ENCODE measurements at regions not wholly inside any gene's neighbourhood (a gene's known extent, or its start where the extent isn't known, plus 50 kb on each side); places are given as distances from the start of the nearest gene placed in this dataset.

- Mint-ChIP-seq H3K36me3 (ENCODE audit: low read depth) (peaks cover 24% of the 10 kb centered on the region), H3K4me1 (ENCODE audit: low read depth) (peaks cover 16% of the 10 kb centered on the region), H3K27ac (peak overlapping the region; percentile 75), H3K27me3 (ENCODE audit: insufficient read depth) (peaks cover 5% of the 10 kb centered on the region), H3K9me3 (peaks cover 11% of the 10 kb centered on the region), H3K4me3 (peak overlapping the region; percentile 46)
- peak; percentile 69 for DNase-seq
- TF ChIP-seq, protein P1, sequence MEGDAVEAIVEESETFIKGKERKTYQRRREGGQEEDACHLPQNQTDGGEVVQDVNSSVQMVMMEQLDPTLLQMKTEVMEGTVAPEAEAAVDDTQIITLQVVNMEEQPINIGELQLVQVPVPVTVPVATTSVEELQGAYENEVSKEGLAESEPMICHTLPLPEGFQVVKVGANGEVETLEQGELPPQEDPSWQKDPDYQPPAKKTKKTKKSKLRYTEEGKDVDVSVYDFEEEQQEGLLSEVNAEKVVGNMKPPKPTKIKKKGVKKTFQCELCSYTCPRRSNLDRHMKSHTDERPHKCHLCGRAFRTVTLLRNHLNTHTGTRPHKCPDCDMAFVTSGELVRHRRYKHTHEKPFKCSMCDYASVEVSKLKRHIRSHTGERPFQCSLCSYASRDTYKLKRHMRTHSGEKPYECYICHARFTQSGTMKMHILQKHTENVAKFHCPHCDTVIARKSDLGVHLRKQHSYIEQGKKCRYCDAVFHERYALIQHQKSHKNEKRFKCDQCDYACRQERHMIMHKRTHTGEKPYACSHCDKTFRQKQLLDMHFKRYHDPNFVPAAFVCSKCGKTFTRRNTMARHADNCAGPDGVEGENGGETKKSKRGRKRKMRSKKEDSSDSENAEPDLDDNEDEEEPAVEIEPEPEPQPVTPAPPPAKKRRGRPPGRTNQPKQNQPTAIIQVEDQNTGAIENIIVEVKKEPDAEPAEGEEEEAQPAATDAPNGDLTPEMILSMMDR (IDR thresholded peaks at IDR 0.05) = no peak
Observed at GRCh38 chr12:46617167-46617566, 208.6 kb downstream of the SLC38A4 start.

- H3K36me3 Mint-ChIP-seq (ENCODE audit: low read depth) = peaks cover 10% of the 10 kb centered on the region
- no peak overlapping the region for H3K4me3 Mint-ChIP-seq
- peaks cover 22% of the 10 kb centered on the region for H3K4me1 Mint-ChIP-seq (ENCODE audit: low read depth)
- H3K27me3 Mint-ChIP-seq (ENCODE audit: insufficient read depth) = no peaks in the 10 kb centered on the region; the same call in 1 of the 2 replicates
- H3K9me3 Mint-ChIP-seq = no peaks in the 10 kb centered on the region; the same call in 1 of the 2 replicates
- no peak for DNase-seq
- no peak overlapping the region for H3K27ac Mint-ChIP-seq
- TF ChIP-seq, protein P1 (IDR thresholded peaks at IDR 0.05) = no peak
Observed at GRCh38 chr12:46610754-46611153, 215.0 kb downstream of the SLC38A4 start.

DNA sequence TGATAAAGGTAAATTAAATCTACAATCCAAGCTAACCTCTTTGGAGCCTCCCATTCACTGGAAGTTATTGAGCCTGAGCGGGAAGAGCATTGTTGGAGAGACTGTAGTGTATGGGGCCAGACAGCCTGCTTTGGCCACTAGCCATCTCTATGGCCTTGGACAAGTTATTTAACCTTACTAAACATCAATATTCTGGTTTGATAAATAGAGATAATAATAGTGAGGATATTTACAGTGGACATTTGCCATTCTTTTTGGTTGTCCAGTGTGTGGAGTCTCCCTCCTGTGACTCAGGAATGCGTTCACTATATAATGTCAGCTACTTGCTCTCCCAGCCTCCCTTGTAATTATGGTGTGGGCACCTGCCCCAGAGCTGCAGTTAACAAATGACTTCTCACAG lies 216.1 kb downstream of the SLC38A4 start:
- DNase-seq = no peak
- no peaks in the 10 kb centered on the region; the same call in 1 of the 2 replicates for H3K27me3 Mint-ChIP-seq (ENCODE audit: insufficient read depth)
- TF ChIP-seq, protein P1 (IDR thresholded peaks at IDR 0.05) = no peak

DNA sequence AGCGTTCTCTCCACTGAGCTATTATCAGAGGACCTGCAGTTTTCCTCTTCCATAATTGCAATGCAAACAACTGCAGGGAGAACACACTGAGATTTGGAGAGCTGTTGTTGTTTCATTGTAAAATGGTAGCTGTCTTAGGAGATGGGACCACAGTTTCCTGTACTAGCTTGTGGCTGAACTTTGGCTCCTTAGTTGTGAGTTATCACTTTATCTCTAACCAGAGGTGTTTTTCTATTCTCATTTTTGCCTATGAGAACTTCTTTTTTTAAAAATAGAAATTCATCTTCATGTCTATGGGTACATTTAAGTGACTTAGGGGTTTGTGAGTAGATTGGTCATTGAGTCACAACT lies 216.5 kb downstream of the SLC38A4 start:
- Mint-ChIP-seq H3K36me3 (ENCODE audit: low read depth) (peaks cover 14% of the 10 kb centered on the region), H3K4me3 (peak overlapping the region; percentile 47), H3K27ac (peak overlapping the region; percentile 84), H3K9me3 (no peaks in the 10 kb centered on the region), H3K27me3 (ENCODE audit: insufficient read depth) (no peaks in the 10 kb centered on the region; the same call in 1 of the 2 replicates), H3K4me1 (ENCODE audit: low read depth) (peaks cover 22% of the 10 kb centered on the region)
- no peak for DNase-seq
- TF ChIP-seq, protein P1 (IDR thresholded peaks at IDR 0.05) = no peak

More for the DNA sequence above, 216.1 kb downstream of the SLC38A4 start:
- H3K36me3 Mint-ChIP-seq (ENCODE audit: low read depth) = peaks cover 14% of the 10 kb centered on the region
- H3K9me3 Mint-ChIP-seq = no peaks in the 10 kb centered on the region; the same call in 1 of the 2 replicates
- H3K27ac Mint-ChIP-seq = peak overlapping the region; percentile 84
- no peak overlapping the region for H3K4me3 Mint-ChIP-seq
- peaks cover 22% of the 10 kb centered on the region for H3K4me1 Mint-ChIP-seq (ENCODE audit: low read depth)

GRCh38 chr12:46608431-46609272 lies 217.1 kb downstream of the SLC38A4 start:
- Mint-ChIP-seq H3K36me3 (ENCODE audit: low read depth) (peaks cover 14% of the 10 kb centered on the region), H3K27ac (peak overlapping the region; percentile 84), H3K27me3 (ENCODE audit: insufficient read depth) (no peaks in the 10 kb centered on the region; the same call in 1 of the 2 replicates), H3K9me3 (no peaks in the 10 kb centered on the region), H3K4me1 (ENCODE audit: low read depth) (peaks cover 22% of the 10 kb centered on the region), H3K4me3 (peak overlapping the region; percentile 47)
- TF ChIP-seq, protein P1 (IDR thresholded peaks at IDR 0.05) = no peak
- peak; percentile 75 for DNase-seq

All from HFFc6 (cell line).